ENCODE measurements at regions not wholly inside any gene's neighbourhood (a gene's known extent, or its start where the extent isn't known, plus 50 kb on each side); places are given as distances from the start of the nearest gene placed in this dataset.

DNA sequence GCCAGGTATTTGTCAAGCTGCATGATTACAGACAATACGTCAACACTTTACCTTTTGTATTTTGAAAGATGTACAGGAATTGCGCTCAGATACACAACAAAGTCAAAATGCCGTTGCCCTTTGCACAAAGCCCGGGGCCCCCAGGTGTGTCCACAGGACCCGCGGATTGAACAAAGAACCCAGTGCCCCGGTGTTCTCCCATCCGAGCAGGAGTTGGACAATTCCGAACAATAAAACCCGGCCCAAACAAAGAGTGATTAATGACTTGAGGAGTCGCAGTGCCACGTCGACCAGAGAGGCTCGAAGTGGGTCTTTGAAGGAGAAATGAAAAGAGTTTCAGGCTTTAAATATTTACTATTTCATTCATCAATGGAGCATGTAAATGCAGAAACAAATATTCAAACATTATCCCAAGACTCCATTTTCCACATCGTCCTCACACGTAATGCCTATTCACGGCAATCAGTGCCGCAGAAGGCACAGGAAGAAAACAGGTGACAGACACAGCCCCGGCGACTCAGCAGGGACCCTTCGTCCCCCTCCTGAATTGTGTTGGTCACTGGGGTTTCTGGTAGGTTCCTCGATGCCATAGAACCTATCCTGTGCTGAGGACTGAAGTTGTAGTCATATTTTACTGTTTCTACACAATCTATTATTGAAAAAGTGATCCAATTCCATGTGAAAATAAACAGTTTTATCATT, 70.9 kb upstream of the MGMT start:
- TF ChIP-seq DPF2 (IDR thresholded peaks at IDR 0.05) (no peak), NR1H2 (CRISPR knock-in tag; IDR thresholded peaks at IDR 0.05) (no peak), NCOA2 (IDR thresholded peaks at IDR 0.05; ENCODE audit: partially characterized antibody in 2 of 2) (no peak), JUN (IDR thresholded peaks at IDR 0.05; ENCODE audit: borderline replicate concordance, low read depth, low read length) (no peak), JUN (CRISPR knock-in tag; IDR thresholded peaks at IDR 0.05; ENCODE audit: borderline replicate concordance) (no peak), BACH1 (tag; IDR thresholded peaks at IDR 0.05) (no peak), ZNF143 (CRISPR knock-in tag; IDR thresholded peaks at IDR 0.05) (no peak), TOE1 (IDR thresholded peaks at IDR 0.05; ENCODE audit: borderline replicate concordance) (no peak), TOE1 (CRISPR knock-in tag; IDR thresholded peaks at IDR 0.05; ENCODE audit: borderline replicate concordance, low read depth) (no peak), ZNF121 (CRISPR knock-in tag; conservative IDR thresholded peaks at IDR 0.05) (no peak)
- TF ChIP-seq, protein P1, sequence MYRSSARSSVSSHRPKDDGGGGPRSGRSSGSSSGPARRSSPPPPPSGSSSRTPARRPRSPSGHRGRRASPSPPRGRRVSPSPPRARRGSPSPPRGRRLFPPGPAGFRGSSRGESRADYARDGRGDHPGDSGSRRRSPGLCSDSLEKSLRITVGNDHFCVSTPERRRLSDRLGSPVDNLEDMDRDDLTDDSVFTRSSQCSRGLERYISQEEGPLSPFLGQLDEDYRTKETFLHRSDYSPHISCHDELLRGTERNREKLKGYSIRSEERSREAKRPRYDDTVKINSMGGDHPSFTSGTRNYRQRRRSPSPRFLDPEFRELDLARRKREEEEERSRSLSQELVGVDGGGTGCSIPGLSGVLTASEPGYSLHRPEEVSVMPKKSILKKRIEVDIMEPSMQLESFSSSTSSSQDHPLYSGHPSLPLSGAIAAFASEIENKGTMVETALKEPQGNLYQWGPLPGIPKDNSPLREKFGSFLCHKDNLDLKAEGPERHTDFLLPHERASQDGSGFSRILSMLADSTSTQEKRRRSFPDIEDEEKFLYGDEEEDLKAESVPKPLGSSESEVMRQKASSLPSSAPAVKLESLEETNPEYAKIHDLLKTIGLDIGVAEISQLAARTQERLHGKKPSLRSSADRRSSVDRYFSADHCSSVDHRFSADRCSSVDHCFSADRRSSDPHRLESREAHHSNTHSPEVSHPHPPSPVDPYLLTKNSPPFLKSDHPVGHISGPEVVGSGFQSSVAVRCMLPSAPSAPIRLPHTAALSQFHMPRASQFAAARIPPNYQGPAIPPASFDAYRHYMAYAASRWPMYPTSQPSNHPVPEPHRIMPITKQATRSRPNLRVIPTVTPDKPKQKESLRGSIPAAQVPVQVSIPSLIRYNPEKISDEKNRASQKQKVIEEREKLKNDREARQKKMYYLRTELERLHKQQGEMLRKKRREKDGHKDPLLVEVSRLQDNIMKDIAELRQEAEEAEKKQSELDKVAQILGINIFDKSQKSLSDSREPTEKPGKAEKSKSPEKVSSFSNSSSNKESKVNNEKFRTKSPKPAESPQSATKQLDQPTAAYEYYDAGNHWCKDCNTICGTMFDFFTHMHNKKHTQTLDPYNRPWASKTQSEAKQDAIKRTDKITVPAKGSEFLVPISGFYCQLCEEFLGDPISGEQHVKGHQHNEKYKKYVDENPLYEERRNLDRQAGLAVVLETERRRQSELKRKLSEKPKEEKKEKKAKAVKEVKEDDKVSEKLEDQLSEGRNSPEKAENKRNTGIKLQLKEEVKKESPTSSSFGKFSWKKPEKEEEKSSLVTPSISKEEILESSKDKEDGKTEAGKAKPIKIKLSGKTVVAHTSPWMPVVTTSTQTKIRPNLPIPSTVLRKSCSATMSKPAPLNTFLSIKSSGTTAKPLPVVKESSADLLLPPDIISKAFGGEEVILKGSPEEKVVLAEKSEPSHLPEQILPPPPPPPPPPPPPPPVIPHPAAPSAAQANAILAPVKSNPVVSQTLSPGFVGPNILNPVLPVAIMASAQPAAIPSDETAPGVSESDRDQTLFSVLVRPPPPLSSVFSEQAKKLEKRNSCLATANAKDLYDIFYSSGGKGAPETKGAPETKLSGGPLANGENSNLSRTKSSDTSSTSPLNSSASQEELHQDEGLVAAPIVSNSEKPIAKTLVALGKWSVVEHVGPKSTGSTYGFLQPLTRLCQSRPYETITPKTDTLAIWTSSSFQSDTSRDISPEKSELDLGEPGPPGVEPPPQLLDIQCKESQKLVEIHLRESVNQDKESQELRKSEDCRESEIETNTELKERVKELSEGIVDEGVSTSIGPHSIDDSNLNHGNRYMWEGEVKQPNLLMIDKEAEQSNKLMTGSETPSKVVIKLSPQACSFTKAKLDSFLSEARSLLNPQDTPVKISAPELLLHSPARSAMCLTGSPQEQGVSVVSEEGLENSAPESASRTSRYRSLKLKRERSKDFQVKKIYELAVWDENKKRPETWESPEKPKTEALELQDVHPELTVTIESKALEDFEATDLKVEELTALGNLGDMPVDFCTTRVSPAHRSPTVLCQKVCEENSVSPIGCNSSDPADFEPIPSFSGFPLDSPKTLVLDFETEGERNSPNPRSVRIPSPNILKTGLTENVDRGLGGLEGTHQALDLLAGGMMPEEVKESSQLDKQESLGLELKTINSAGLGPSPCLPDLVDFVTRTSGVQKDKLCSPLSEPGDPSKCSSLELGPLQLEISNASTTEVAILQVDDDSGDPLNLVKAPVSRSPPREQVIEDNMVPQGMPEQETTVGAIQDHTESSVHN (IDR thresholded peaks at IDR 0.05; ENCODE audit: borderline replicate concordance in 1 of 2, low read depth in 1 of 2), result no peak
- TF ChIP-seq, protein P2, sequence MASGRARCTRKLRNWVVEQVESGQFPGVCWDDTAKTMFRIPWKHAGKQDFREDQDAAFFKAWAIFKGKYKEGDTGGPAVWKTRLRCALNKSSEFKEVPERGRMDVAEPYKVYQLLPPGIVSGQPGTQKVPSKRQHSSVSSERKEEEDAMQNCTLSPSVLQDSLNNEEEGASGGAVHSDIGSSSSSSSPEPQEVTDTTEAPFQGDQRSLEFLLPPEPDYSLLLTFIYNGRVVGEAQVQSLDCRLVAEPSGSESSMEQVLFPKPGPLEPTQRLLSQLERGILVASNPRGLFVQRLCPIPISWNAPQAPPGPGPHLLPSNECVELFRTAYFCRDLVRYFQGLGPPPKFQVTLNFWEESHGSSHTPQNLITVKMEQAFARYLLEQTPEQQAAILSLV (tag; IDR thresholded peaks at IDR 0.05), result no peak

Data from K562 (cell line).